ENCODE measurements at regions not wholly inside any gene's neighbourhood (a gene's known extent, or its start where the extent isn't known, plus 50 kb on each side); places are given as distances from the start of the nearest gene placed in this dataset.
"Not testable (repeated sequence)": the region's sequence is repeated elsewhere in the genome, so short reads cannot be mapped to it uniquely, and the experiment has no call there.

DNA sequence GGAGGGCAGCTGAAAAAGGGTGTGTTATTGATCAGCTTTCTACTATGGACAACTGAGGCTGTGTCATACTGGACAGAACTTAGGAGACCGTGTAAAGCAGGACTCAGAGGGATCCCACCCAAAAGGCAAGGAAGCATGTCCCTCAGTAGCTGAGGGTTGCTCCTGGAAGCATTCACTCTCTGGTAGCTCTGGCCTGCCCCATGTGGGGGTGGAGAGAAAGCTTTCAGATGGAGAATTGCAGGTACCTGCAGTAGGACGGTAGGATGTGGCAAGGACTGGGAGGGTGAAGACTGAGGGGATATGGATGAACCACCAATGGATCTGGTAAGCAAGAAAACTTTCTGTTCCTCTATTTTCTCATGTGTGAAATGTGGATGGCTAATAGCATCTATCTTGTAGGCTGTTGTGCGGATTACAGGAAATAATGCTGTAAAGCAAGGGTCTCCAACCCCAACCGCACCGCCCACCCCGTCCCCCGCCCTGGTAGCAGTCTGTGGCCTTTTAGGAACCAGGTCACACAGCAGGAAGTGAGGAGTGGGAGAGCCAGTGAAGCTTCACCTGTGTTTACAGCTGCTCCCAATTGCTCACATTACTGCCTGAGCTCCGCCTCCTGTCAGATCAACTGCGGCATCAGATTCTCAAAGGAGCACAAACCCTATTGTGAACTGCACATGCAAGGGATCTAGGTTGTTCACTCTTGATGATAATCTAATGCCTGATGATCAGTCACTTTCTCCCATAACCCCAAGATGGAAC, 157.7 kb upstream of the PROK2 start:
- Mint-ChIP-seq H3K4me1 (ENCODE audit: unreplicated experiment) (no peaks in the 10 kb centered on the region), H3K36me3 (ENCODE audit: unreplicated experiment) (no peaks in the 10 kb centered on the region), H3K27ac (ENCODE audit: unreplicated experiment) (no peak overlapping the region), H3K9me3 (ENCODE audit: unreplicated experiment) (no peaks in the 10 kb centered on the region), H3K27me3 (ENCODE audit: unreplicated experiment) (peaks cover 67% of the 10 kb centered on the region), H3K4me3 (ENCODE audit: unreplicated experiment) (no peak overlapping the region)
- TF ChIP-seq, protein P1, sequence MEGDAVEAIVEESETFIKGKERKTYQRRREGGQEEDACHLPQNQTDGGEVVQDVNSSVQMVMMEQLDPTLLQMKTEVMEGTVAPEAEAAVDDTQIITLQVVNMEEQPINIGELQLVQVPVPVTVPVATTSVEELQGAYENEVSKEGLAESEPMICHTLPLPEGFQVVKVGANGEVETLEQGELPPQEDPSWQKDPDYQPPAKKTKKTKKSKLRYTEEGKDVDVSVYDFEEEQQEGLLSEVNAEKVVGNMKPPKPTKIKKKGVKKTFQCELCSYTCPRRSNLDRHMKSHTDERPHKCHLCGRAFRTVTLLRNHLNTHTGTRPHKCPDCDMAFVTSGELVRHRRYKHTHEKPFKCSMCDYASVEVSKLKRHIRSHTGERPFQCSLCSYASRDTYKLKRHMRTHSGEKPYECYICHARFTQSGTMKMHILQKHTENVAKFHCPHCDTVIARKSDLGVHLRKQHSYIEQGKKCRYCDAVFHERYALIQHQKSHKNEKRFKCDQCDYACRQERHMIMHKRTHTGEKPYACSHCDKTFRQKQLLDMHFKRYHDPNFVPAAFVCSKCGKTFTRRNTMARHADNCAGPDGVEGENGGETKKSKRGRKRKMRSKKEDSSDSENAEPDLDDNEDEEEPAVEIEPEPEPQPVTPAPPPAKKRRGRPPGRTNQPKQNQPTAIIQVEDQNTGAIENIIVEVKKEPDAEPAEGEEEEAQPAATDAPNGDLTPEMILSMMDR (IDR thresholded peaks at IDR 0.05), result no peak
- no peak for DNase-seq (ENCODE audit: extremely low spot score, unreplicated experiment)

DNA sequence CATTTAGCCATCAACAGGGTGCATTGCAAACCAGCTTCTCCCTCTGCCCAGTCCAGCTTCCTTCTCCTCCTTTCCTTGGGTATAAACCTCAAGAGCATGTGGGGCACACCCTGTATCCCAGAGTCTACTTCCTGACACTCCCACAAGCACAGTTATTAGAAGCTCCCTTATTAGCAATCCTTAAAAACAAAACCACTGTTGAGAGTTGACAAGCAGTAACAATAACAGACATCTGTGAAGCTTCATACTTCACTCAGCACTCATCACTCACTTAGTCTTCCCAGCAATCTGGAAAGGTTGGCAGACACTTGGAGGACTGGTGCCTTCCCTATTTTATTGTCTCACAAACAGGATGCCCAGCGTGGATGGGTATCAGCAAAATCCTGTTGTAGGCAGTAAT, 155.5 kb upstream of the PROK2 start:
- no peak for DNase-seq (ENCODE audit: extremely low spot score, unreplicated experiment)
- Mint-ChIP-seq H3K4me1 (ENCODE audit: unreplicated experiment) (no peaks in the 10 kb centered on the region), H3K4me3 (ENCODE audit: unreplicated experiment) (no peak overlapping the region), H3K9me3 (ENCODE audit: unreplicated experiment) (no peaks in the 10 kb centered on the region), H3K36me3 (ENCODE audit: unreplicated experiment) (no peaks in the 10 kb centered on the region), H3K27me3 (ENCODE audit: unreplicated experiment) (peaks cover 64% of the 10 kb centered on the region), H3K27ac (ENCODE audit: unreplicated experiment) (no peak overlapping the region)
- TF ChIP-seq, protein P1 (IDR thresholded peaks at IDR 0.05), result no peak

DNA sequence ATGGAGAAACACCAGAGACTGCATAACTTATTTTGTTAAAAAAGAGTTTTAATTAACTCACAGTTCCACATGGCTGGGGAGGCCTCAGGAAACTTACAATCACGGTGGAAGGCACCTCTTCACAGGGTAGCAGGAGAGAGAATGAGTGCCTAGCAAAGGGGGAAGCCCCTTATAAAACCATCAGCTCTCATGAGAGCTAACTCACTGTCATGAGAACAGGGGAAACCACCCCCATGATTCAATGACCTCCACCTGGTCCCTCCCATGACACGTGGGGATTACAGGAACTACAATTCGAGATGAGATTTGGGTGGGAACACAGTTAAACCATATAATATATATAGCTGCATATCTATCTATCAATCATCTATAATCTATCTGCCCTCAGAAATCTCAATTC, 153.1 kb upstream of the PROK2 start:
- H3K4me3 Mint-ChIP-seq (ENCODE audit: unreplicated experiment); H3K36me3 Mint-ChIP-seq (ENCODE audit: unreplicated experiment); DNase-seq (ENCODE audit: extremely low spot score, unreplicated experiment); H3K27ac Mint-ChIP-seq (ENCODE audit: unreplicated experiment); H3K4me1 Mint-ChIP-seq (ENCODE audit: unreplicated experiment); H3K9me3 Mint-ChIP-seq (ENCODE audit: unreplicated experiment): not testable (repeated sequence)
- H3K27me3 Mint-ChIP-seq (ENCODE audit: unreplicated experiment), result peaks cover 69% of the 10 kb centered on the region

DNA sequence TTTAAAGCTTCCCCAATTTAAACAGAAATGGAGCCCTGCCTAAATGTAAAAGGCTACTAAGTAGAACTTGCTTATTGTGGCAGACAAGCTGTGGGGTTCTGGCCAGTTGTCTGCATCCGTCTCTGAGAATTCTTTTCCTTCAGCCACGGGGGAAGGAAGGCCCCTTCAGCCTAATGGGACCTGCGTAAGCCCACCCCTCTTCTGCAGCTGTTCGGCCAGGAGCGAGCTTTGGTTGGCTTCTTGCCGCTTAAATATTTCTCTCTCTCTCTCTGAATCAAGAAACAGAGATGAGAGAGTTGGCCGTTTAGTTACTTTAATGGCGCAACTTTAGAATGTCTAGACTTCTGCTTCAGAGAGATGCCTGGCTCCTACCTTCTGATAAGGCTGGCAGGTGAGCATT, 151.7 kb upstream of the PROK2 start:
- Mint-ChIP-seq H3K27ac (ENCODE audit: unreplicated experiment) (no peak overlapping the region), H3K4me3 (ENCODE audit: unreplicated experiment) (no peak overlapping the region), H3K27me3 (ENCODE audit: unreplicated experiment) (peaks cover 64% of the 10 kb centered on the region), H3K36me3 (ENCODE audit: unreplicated experiment) (no peaks in the 10 kb centered on the region), H3K9me3 (ENCODE audit: unreplicated experiment) (no peaks in the 10 kb centered on the region), H3K4me1 (ENCODE audit: unreplicated experiment) (no peaks in the 10 kb centered on the region)
- TF ChIP-seq, protein P1 (IDR thresholded peaks at IDR 0.05), result no peak
- DNase-seq (ENCODE audit: extremely low spot score, unreplicated experiment), result no peak

DNA sequence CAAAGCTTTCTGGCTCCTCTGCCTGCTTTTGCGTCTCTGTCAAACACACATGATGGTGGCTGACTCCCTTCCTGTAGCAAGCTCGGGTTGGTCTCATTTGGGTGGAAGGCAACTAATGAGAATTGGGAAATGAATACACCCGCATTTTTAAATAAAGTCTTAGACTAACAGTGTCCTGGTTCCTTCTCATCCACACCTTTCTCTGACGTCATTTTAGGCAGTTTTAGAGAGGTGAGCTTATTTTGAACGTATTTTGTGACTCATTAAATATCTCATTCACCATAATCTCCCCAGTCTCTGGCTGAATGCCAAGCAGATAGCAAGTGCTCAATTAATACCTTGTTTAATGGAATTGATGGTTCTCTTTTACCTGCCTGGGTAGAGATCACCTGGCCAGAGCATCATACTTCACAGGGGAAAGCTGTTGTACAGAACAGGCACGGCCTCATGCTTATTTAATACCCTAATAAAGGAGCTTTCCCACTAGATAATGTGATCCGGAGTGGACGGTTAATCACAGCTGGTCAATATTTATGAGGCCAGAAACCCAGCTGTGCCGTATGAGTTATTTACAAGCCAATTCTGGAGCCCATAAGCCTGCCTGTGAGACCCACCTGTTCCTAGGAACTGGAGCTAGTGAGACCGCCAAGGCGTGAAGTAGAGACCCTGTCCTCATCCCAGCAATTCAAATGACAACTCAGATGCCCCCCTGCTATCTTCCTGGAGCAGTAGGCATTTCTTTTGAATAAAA, 149.7 kb upstream of the PROK2 start:
- TF ChIP-seq, protein P1 (IDR thresholded peaks at IDR 0.05), result no peak
- H3K27me3 Mint-ChIP-seq (ENCODE audit: unreplicated experiment), result peaks cover 58% of the 10 kb centered on the region
- no peaks in the 10 kb centered on the region for H3K9me3 Mint-ChIP-seq (ENCODE audit: unreplicated experiment)
- H3K27ac Mint-ChIP-seq (ENCODE audit: unreplicated experiment), result no peak overlapping the region
- no peaks in the 10 kb centered on the region for H3K4me1 Mint-ChIP-seq (ENCODE audit: unreplicated experiment)
- H3K36me3 Mint-ChIP-seq (ENCODE audit: unreplicated experiment), result no peaks in the 10 kb centered on the region
- H3K4me3 Mint-ChIP-seq (ENCODE audit: unreplicated experiment), result no peak overlapping the region
- DNase-seq (ENCODE audit: extremely low spot score, unreplicated experiment), result no peak

All from osteocyte (in vitro differentiated cells).